GM21447 (cell line): ENCODE measurements at regions not wholly inside any gene's neighbourhood (a gene's known extent, or its start where the extent isn't known, plus 50 kb on each side); places are given as distances from the start of the nearest gene placed in this dataset.

Source experiments
- ATAC-seq: cut with Tn5 transposase; IDR thresholded peaks from one replicate; pipeline ENCODE4 v1.9.1; 2021; ENCODE audit not compliant: unreplicated experiment

DNA sequence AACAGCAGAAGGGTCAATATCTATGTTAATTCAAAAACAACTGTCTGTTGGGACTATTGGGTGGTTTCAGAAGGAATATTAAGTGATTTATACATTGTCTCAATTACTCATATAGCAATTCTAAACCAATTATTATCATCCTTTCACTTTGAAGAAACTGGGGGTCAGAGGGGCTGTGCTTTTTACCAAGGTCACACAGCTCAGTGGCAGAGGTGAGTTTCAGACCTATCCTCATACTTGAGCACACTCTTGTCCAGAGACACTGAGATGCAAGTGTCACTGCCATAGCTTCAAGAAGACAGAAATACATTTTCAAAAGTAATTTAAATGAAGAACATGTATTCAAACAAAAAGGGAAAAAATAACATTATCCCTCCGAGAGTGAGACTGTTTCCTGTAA is 195.3 kb downstream of the ARL4A start:
- no peak for ATAC-seq

DNA sequence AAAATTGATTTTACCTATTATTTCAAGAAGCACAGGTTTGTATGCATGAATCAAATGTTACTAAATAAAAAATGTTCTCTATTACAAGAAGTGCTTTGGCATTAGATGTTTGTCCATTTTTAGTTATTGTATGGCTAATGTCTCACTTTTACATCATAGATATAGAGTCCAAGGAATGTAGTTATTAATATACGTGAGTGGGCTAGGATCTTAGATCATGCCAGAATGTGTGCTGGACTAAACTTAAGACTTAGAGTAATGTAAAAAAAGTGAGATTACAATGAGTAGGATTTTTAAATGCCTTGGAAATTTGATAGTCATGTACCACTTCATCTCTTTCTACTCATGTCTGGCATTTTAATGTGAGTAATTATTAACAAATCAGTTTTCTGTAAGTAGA is 196.6 kb downstream of the ARL4A start:
- no peak for ATAC-seq

DNA sequence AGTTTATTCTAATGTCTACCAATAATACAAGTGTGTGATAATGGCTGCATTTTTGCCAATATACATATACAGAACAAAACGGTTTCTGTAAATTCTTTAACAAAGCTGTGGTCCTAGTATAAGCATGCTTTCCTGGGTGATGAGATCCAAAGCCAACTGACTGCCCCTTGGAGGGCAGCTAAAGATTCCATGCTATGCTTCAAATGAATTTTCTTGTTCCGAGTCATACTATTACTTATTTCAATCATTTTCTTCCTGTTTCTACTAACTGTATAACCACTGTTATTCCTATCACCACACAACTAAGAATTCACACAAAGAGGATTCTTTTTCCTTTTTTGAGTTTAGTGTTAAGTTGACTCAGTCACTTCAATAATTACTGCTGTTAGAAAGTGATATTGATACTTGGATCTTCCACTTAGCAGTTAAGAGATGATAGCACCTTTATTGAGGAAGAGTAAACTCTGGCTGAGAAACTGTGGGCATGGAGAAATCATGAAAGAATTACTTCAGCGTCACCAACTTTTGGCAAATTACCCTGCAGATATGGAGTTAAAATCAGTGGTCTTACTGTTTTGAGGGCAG is 197.5 kb downstream of the ARL4A start:
- ATAC-seq: no peak

DNA sequence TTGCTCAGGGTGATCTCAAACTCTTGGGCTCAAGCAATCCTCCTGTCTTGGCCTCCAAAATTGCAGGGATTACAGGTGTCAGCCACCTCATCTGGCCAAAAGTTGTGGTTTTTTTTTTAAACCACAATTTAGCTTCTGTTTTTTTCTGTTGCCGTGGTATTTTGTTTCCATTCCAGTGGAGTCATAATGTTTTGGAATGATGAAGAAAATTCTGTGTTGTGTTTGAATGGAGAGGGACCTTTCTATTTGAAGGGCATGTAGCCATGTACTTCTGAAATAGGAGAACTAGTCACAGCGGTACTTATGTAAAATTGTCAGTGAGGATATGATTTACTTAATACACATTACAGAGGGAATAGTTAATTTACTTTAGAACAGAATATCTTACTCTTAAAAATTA is 201.3 kb downstream of the ARL4A start:
- ATAC-seq: no peak

DNA sequence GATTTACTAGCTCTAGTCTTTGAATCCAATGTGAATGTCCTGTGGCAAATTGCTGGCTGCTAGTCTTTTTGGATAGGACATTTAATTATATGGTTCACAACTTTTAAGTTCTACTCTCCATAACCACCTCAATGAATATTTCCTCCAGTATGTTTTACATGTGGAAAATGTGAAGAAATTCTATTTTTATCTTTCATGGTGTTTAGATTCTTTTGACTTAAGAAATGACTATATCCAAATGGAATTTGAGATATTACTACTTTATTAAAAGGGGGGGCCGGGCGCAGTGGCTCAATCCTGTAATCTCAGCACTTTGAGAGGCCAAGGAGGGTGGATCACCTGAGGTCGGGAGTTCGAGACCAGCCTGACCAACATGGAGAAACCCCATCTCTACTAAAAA is 202.0 kb downstream of the ARL4A start:
- ATAC-seq: no peak

DNA sequence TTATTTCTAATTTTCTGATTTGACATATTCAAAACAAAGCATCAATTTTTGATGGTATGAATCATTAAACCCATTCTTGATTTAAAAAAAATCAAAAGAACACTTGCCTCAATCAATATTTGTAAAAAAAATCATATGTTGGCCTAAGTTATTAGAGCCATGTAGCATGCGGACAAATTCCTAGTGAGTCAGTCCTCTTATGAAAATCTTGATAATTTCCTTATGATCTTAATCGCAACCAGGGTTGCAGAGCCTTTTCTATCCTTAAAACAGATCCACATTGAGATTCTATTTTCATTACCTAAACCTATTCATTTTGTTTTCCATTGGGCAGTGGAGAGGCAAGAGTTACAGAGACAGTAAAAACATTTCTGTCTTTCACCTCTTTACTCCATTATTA is 203.2 kb downstream of the ARL4A start:
- ATAC-seq: no peak

DNA sequence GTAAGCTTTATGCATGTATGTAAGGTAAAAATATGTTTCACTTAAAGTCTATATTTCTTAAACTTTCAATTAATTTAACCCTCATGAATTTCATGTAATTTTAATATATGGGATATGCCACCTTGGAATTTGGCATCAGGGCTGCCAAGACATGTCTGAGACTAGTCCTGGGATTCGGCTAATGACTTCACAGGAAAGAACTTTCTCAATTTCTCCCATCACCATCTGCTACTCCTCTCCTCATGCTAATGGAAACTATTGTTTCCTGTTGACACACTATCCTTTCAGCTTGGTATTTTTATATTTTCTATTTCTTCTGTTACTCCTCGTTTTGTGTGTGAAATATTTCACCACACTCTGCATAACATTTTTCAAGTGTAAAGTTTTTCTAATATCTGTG is 205.9 kb downstream of the ARL4A start:
- no peak for ATAC-seq

DNA sequence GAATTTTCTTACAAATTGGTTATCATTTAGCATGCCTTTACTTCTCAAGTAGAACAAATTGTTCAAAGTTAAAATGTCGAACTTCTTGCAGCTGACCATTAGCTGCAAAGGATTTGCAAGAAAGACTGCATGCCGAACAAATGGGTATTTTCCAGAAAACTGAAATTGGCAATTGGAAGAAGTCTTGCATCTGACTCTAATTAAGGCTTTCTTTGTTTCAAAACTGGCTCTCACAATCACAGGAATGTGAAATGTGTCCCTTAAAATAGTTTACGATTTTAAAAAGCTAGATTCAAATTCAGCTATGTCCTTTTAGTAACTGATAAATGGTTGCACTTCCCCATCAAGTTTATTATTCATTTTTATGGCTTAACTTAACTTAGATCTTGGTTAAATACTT is 207.9 kb downstream of the ARL4A start:
- ATAC-seq: no peak

DNA sequence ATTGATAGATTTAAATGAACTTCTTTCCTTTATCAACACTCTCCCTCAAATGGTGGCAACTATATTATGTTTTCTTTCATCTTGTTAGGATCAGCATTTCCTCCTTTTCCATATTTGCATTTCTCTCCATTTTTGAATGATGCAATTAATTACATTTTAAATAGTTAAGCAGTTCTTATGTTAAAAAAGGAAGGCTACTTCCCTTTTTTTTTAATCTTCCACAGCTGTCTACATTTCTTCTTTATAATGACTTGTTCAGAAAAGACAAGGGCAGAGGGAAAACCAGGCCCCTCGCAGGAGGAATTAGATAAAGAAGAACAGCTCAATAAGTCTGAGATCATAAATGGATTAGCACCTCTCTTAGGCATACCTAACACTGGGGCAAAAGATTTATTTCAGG is 208.9 kb downstream of the ARL4A start:
- ATAC-seq: no peak

DNA sequence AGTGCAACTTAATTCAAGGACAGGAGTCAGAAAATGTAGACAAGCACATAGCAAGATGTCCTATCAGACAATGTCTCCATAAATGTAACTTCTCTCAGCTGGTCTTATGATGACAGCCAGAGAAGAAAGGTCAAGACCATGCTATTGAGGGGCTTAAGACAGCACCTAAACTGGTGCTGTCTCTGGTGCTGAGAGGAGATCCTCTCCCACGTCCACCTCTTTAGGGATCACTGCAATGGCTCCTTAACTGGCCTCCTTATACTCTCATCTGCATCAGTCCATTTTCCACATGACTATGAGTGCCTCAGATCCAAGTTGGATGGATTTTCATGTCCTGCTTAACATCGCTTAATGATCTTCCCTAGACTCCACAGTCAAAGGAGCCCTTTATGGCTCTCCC is 210.6 kb downstream of the ARL4A start:
- ATAC-seq: no peak

DNA sequence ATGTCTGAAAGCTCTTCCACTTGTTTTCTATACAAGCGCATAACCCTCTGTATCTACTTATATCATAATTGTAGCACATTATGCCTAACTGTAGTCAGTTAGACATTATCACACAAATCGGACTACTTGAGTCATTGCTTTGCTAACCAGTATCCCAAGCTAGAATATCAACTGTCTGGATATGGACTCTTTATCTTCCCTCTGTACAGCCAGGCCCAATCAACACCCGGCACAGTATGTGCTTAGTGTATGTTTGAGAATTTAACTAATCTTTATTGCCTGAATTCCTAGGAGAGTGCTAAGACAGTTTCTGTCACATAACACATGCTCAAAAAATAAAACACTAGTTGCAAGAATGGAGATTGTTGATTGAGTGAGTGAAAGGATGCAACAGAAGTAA is 211.2 kb downstream of the ARL4A start:
- no peak for ATAC-seq

DNA sequence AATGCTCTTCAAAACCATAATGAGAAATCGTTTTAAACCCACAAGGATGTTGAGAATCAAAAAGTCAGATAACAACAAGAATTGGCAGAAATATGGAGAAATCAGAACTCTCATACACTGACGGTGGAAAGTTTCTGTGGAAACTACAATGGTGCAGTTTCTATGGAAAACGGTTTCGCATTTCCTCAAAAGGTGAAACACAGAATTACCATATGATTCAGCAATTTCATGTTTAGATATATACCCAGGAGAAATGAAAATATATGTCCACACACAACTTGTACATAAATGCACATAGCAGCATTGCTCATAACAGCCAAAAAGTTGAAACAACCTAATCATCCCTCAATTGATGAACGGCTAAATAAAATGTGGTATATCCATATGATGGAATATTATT is 218.2 kb downstream of the ARL4A start:
- no peak for ATAC-seq

DNA sequence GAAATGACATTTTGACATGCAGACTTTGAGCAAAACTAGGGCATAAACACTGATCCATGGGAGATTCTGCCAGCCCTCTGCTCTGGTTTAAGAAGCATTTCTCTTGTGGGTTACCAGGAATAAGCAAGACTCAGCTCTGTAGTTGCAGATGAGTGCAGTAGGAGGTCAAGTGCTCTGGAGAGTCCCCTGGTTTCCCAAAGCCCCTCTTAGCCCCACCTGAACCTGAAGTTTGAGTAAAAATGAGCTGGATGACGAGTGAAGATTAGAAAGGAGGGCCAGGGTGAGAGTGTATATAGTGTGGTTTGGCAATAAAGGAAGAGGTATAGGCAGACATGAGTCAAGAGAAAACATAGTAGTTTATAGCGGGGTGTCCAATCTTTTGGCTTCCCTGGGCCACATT is 220.3 kb downstream of the ARL4A start:
- no peak for ATAC-seq

DNA sequence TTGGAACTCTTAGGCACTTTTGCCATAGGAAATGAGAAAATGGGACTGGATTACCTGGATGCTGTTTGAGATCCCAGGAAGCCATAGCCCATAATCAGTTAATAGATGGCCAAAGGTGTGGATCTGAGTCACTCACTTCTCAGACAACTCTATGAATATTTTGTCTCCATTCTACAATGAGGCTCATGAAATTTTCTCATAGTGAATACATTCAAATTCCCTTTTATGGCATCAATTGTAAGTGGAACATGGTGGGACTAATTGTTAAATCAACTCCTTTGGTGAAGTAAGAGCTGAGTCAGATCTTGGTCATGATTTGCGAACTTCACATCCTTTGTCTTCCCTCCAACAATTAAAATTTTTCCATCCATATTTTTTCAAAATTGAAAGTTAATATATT is 222.1 kb downstream of the ARL4A start:
- no peak for ATAC-seq

DNA sequence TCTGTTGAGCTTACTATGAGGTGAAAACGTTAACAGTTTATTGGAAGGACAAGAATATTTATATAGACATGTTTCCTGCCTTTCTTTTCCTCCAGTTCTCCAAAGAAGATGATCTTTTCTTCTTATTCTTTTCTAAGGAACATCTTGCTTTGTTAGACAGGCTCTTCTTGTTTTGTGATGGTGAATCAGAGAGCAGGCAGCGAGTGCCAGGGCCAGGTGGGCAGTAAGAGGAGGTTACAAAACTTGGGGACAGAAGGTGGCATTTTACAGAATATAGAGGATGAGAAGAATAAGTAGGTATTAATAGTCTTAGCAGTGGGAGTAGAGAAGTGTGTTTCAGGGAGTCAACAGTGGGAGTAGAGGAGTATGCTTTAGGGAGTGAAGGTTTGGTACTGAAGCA is 223.6 kb downstream of the ARL4A start:
- no peak for ATAC-seq

DNA sequence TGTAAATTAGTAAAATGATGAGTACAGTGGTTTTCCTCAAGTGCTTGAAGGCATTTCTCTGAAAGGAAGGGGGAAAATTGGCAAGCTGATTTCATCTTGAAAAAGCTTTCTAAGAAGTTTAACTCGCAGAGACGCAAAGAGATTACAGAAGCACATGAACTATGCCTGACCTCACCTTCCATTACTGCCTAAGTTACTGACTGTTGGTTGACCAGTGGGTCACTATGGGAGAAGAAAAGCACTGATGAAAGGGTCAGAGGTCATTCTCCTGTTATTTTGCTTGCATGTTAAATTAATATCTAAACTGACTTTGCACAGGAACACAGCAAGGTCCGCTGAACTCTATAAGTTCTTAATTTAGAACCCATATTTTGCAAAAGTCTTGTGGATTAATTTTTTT is 225.6 kb downstream of the ARL4A start:
- no peak for ATAC-seq

DNA sequence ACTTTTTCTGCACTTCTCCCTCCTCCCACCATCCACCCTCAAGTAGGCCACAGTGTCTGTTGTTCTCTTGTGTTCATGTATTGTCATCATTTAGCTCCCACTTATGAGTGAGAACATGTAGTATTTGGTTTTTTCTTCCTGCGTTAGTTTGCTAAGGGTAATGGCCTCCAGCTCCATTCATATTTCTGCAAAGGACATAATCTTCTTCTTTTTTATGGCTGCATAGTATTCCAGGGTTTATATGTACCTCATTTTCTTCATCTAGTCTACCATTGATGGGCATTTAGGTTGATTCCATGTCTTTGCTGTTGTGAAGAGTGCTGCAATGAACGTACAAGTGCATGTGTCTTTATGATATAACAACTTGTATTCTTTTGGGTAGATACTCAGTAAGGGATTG is 230.4 kb downstream of the ARL4A start:
- no peak for ATAC-seq

DNA sequence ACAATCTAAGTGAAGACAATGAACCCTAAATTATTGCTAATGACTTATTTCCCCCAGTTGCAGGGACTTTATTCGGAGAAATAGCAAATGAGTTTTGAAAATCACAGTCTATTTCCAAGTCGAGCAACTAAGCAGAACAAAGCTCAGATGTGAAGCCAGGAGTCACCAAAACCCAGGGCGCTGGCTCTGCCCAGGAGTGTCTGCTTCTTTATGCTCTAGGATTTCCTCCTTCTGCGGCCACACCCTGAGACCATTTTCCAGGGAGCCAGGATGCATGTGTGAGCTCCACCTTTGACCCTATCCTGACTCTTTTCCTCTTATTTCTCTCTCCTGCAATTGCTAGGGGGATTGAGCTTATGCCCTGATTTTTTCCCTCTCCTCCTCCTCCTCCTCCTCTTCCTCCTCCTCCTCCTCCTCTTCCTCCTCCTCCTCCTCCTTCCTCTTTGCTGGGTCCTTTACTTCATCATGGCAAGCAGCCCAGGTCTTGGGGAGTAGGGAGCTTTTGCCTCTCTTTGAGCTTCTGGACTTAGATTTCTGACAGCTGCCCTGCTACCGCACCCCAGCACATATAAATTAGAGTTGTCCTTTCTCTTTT is 234.4 kb downstream of the ARL4A start:
- no peak for ATAC-seq

DNA sequence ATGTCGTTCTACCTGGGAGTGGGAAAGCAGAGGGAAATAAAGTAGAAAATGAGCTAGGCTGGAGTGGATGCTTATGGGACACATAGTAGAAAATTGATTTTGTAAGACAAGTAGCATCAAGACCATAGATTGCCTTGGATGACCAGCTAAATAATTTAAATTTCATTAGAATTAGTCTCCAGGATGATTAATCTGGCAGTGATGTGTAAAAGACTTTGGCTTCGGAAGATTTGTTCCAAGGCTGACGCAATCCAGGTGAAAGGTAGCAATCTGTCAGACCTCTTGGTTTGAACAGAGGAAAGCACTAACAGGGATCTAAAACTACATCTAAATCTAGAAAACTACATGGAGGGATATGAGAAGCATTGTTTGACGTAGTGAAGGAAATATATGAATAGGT is 236.5 kb downstream of the ARL4A start:
- ATAC-seq: no peak

DNA sequence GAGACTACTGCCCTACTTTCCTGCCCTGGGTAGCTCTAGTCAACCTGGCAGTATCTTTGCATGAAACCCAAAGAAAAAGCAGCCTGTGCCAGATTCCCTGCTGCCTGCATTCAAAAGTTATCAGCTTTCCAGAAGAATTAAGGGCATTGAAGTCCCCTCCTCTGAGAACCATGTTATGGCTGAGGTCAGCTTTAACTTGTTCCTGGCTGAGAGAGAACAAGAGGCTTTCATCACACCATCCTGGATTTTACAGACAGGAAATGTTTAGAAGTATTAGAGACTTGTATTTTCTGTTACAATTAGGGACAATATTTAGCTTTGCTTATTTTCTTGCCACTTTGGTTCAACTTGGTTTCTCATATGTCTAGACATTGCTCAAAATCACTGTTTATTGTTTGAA is 238.8 kb downstream of the ARL4A start:
- ATAC-seq: no peak

DNA sequence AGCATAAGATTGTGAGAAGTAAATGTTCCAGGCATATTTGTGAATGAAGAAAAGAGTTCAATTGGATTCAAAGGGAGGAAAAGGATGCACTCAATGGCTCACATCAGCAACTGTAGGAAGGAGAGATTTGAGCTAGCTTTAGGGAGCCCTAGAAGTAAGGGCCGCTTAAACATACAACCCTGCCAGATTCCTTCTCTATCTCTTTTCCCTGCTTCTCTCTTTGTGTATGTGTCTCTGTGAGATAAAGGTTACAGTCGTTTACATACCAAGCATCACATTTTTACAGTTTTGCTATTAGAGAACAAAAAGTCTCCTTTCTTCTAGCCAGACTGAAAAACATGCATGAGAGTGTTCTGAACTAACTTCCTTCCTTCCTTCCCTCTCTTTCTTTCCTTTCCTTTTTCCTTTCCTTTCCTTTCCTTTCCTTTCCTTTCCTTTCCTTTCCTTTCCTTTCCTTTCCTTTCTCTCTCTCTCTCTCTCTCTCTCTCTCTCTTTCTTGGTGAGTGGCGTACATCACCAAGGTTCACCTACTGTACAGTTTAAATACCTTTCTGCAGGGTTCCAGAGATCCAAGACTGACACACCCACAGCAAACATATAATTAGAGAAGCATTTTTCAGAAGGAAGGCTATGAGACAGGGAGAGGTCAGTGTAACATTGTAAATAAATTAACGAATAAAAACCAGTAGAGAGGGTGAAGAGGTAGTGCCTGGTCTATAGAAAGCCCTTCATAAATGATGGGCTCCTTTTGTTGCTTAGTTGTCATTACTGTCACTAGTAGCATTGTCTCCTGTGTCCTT is 240.4 kb downstream of the ARL4A start:
- no peak for ATAC-seq

DNA sequence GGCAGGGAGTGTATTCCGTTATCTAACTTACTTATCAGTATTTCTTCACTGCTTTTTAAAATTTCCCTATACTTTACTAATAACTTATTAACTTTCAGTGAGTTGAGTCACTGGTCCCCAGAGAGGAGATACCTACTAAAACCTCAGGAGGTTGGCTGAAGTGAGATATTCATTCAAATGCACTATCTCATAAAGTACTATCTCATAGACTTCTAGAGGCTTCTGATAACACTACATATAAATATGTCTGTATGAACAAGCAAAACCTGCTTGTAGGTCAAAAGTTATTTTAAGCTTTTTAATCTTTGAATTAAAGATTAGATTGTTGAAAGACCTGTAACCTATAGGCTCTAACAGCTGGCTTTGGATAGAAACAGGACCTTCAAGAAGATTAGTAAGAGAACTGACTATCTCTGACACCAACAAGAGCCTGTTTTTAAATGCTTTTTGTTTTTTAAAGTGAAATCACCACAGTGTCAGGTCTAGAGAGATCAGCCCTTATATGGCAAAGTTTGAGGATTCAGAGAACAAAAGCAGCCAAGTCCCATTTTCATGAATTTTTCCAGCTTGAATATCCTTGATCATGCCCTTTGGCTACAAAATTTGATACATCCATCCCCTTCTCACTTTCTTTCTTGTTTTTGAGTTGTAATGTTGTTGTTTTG is 242.2 kb downstream of the ARL4A start:
- ATAC-seq: no peak
